NCI-H526 treated with DMSO at 0.1 percent for 48 hours (cell line): ENCODE measurements at regions not wholly inside any gene's neighbourhood (a gene's known extent, or its start where the extent isn't known, plus 50 kb on each side); places are given as distances from the start of the nearest gene placed in this dataset.
A peak's percentile ranks its signal among the peaks of the same experiment; 100 is the strongest.

Source experiments
- DNase-seq: peaks from one replicate; lab custom pipeline; 2025; lab: John Stamatoyannopoulos, UW

DNA sequence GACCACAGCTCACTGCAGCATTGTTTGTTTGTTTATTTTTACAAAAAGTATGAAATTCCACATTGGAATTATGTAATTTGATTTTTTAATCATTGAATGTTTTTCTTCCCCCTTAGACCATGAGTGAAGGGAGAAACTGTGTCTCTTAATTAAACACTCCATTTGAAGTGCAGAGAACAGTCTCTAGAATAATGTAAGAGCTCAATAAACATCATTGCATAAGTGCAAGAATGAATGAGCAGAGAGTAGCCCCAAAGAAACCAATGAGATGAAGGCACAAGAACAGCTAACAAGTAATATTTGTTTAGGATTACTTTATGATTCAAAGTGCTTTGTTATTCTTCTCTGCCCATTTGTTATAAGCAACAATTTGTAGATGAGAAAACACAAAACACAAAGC lies 921.3 kb upstream of the LCORL start:
- no peak for DNase-seq

GRCh38 chr4:18938343-18939099 lies 917.0 kb upstream of the LCORL start:
- DNase-seq, result no peak

DNA sequence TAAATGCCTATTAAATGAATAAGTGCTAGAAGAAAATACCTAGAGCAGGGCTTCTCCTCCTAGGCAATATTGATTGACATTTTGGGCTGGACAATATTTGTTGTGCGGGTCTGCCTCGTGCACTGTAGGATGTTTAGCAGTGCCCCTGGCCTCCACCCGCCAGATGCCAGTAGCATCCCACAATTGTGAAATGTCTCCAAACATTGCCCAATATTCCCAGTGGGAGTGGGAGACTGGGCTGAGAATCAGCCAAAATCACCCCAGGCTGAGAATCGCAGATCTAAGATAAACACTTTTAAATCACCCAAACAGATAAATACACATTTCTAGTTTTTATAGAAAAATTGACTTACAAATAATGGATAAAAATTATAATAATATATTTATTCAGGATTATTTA lies 916.2 kb upstream of the LCORL start:
- no peak for DNase-seq

DNA sequence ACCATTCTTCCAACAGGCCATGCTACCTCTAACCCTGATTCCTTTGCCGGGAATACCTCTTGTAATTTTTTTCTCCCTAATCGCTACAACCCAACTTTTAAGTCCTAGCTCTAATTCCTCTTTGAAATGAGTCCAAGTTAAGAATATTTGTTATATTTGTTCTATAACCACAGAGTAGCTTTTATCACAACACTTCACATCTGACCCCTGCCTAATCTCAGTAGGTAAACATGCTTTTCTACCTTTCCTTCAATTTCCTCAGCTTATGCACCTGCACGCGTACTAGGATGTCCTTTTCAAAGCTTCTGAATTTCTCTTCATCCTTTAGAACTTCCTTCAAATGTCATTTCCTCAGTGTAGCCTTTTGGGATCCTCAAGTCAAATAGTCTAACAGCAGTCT lies 915.5 kb upstream of the LCORL start:
- no peak for DNase-seq

- DNase-seq, result no peak
These were observed 914.2 kb upstream of the LCORL start for GRCh38 chr4:18935659-18936345.

DNA sequence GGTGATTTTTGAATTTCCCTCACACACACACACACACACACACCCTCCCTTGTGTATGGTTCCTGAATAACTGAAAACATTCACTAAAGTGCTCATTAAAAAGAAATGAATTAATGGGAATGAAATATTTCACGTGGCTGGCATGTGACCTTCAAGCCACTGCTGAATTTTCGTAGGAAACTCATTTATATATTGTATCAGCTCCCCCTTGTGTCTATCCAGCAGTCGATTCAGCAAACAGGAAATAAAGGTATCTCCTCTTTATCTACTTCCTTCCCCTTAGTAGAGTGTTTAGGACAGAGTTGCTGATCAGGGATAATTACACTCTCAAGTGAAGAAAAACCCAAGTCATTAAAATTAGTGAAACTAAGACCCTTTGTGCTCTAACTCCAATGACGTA lies 912.6 kb upstream of the LCORL start:
- DNase-seq, result peak; percentile 1

DNA sequence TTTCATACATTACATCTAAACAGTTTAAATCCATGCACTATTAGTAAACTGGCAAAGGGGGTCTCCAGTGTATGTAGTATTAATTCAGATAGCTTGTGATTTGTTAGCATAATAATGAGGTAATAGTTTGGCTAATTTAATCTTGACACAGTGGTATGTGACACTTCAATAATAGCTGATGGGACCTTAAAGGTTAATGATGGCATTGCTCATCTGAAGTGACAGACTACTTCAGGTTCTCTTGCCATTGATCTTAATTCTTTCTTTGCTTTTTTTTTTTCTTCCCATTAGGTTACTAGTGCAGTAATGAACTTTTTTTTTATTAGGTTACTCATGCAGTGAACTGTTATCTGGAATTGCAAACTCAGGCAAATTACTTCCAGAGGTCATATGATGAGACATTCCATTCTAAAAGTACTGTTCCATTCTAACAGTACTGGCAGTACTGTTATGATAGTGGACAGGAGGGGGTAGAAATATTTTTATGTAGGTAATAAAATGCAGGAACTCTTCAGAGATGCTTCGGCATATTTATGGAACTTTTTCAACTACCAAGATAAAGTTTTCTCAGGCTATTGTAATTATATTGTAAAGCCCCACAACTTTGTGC lies 911.3 kb upstream of the LCORL start:
- DNase-seq, result no peak

DNA sequence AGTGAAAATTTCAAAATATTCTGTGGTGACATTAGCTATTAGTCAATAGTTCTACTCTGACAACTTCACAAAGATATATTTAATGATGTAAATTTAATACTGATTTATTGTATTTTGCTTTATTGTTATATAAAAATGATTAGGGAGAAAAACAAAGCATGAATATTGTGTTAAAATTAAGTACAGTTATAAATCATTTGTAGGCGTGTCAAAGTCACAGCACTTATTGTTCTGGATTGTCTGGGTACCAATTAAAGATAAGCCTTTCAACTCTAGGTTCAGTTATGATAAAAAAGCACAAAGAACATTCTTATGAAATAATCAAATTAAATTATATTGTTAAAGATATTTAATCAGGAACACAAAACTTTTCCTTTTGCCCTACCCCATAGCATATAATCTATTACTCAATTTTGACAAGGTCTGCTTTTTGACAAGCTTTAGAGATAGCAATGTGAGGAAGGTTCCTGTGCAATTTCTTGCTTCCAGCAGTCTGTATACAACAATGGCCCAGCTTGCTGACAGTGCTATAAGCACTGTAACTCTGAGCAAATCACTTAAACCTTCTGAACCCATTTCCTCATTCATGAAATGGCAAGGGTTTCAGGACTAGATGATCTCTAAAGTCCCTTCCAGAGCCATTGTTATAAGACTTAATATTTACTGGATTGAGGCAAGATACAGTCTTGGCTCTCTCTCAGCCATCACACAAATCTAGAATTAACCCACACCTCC lies 910.3 kb upstream of the LCORL start:
- DNase-seq, result no peak

GRCh38 chr4:18930487-18930886 lies 908.9 kb upstream of the LCORL start:
- no peak for DNase-seq

- DNase-seq, result no peak
These were observed 902.1 kb upstream of the LCORL start for GRCh38 chr4:18923496-18924161.

- no peak for DNase-seq
These were observed 896.1 kb upstream of the LCORL start for GRCh38 chr4:18917689-18918088.

GRCh38 chr4:18914182-18914581 lies 892.6 kb upstream of the LCORL start:
- no peak for DNase-seq

GRCh38 chr4:18894928-18895327 lies 873.4 kb upstream of the LCORL start:
- no peak for DNase-seq

GRCh38 chr4:18882468-18882867 lies 860.9 kb upstream of the LCORL start:
- no peak for DNase-seq

DNA sequence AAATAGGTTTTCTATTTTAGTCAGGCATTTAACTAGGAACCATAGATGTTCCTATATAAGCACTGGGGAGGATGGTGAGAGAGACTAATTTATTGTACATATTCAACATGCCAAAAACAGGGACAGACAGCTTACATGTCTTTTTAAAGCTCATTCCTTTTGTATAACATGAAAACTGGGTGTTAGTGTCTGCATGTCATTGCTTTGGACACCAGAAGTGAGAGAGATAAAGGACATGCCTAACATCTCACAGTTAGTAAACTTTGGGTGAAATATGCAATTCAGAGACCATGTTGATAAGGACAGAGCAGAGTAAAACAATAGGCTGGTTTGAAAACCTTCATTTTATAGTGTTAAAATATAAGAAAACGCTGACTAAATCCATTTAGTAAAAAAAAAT lies 860.0 kb upstream of the LCORL start:
- DNase-seq, result no peak

DNA sequence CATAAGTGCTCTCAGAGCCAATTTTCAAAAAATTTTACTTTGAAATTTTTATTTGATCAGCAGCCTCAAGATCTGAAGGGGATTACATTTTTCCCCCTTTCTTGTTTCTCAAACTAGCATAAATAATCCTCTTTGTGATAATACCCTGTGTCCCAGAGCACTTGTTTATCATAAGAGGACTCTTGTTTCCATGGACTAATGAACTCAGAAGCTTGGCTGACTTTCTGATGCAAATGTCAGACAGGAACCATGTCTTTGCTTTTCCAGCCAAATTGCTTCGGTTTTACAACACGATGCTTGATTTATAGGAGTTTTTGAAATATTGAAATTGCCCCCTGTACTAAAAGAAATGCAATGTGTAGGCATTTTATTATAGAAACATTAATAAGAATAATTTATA lies 859.3 kb upstream of the LCORL start:
- no peak for DNase-seq

DNA sequence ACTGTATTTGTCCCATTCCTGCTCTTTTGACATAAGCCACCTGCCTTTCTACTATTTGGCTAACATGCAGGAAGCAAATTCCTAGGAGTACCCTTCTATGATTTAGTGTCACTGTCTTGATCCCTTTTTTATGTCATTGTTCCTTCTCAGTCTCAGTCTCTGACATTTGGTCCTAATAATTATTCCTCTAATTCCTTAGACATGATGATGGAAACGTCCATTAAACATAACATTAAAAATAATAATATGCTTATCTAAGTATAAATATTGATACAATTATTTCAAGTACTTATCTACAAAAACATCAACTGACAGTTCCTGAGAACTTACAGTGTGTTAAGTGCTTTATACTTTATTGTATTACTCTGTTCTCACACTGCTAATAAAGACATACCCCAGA lies 857.0 kb upstream of the LCORL start:
- no peak for DNase-seq

DNA sequence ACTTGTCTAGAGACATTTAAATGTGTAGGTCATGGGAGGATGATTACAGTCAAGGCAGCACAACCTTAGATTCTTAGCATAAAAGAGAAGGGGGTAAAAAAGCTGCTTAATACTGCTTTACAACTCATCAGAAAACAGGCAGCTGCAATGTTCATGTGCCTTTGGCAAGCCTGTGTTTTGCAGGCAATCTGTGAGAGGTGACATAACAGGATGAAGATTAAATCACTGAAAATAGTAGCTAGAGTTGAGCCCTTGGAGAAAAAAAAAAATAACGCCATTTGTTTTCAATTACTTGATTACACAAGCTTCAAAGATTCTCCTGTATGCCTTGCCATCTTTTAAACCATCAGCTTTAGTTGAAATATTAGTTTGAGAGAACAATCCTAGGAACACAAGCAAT lies 847.6 kb upstream of the LCORL start:
- no peak for DNase-seq

GRCh38 chr4:18860836-18861530 lies 839.4 kb upstream of the LCORL start:
- DNase-seq, result no peak

GRCh38 chr4:18859468-18859867 lies 837.9 kb upstream of the LCORL start:
- no peak for DNase-seq

DNA sequence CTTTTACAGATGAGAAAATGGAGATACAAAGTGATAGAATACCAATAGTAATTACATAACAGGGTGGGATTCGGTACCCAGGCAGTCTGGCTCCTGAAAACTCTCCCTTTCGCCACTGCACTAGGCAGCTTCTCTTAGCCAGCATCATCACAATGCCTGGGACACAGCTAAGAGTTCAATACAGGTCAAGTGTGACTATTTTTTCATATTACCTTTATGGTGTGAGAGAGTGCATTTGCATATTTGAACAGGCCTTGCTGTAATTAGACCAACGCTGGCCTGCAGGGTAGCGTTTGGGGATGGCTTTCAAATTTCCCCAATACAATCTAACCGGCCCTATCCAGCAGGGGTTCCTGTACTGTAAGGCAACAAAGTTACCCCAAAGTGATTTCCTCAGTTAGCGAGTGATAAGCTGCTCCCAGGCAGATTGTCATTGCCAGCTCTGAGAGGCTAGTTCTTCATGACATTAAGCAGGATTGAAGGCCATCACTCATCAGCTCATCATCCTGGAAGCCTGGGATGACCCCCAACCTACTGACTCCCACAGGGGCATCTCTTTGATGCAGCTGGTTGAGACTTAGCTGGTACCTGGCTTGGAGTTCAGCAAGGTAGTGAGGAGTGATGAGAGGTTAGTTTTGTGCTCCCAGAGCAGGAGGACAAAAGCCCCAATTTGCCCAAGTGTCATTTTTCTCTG lies 836.8 kb upstream of the LCORL start:
- DNase-seq, result no peak
